Left lobe of liver (tissue), 2 donors: ENCODE measurements at regions not wholly inside any gene's neighbourhood (a gene's known extent, or its start where the extent isn't known, plus 50 kb on each side); places are given as distances from the start of the nearest gene placed in this dataset.

Experiments
- ATAC-seq: fragments of 200-7000 bp; cut with Tn5 transposase; one replicate; pipeline ENCODE4 v1.9.1; 2020; ENCODE audit warnings: mild to moderate bottlenecking, moderate library complexity
- DNase-seq: peaks from one replicate; pipeline ENCODE4 v3.0.0-alpha.2; 2020; ENCODE audit warnings: low spot score
- donor health status: DM: no; HTN: no; CAD: no; lungs with moderate emphysema.
- donor health status: DM: no; HTN: yes; CAD: no.

DNA sequence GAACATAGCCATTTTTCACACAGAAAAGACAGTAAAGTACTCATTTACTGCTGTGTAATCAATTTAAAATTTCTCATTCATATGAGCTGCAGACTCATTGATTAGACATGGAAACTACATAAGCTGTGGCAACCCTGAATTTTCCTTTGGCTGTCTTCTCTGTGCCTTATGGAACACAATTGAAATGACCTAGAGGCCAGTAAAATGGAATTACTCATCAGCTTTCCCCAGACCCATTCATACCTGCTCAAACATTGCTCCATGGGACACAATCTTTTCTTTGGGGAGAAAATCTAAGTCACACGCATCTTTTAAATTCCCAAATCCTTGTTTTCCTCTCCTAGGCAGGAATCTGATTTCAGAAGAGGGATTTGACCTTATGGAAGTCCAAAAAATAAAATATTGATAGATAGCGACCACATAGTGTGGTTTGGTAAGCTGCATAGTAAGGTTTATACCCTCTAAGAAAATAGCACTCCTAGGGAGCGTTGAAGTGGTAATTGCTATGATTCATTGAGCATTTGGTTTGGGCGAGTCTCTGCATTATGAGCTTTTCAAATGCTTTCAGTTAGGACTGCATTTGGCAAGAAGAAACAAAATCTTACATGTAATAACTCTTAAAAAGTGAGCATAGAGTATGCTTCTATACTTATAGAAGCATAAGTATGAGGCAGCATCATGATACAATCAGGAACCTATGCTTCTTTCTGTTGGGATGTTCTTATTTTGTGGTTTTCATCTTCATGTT, 243.4 kb upstream of the GADL1 start:
- no peak for ATAC-seq
- DNase-seq = no peak

DNA sequence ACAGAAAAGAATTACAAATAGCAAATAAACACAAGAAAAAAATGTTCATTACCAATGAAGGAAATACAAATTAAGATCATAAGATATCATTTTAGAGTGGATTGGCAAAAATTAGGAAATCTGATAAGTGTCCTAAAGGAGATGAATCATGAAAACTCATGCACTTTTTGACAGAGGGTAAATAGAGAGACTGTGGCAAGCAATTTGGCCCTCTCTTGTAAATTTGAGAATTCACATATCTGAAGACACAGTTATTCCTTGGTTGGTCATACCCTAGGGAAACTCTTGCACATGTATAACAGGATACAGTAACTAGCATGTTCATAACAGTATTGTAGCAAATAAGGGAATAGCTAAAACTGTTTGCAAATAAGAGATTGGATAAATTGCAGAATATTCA, 246.0 kb upstream of the GADL1 start:
- no peak for ATAC-seq
- DNase-seq = no peak

DNA sequence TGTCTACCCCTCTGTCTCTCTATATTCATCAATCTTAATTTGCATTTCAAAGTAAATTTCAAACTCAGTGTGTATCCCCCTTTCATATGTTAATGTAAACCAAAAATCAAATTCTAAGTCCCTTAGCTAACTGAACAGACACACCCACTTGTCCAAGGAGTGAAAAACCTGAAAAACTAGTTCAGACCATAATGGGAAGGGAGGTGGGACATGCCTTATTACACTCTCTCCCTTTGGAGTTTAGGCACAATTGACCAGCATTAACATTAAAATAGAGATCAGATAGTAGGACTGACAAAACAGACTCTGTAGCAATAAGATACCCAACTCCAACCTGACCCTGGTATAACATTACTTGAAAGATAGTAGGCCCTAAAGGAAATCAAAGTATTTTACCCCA, 247.7 kb upstream of the GADL1 start:
- ATAC-seq (no peak), DNase-seq (no peak)

DNA sequence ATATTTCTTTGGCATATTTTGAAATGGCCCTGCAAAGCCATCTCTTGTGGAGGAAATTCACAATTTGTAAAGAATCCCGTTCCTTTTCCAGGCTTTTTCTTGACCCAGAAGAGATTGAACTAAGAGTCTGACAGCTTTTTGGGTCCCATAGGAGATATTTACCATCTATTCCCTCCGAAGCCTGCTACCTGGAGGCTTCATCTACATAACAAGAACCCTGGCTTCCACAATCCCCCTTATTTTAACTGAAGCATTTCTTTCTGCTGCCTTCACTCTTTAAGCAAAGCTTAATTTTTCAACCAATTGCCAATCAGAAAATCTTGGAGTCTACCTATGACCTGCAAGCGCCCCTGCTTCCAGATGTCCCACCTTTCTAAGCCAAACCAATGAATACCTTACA, 248.1 kb upstream of the GADL1 start:
- no peak for ATAC-seq
- DNase-seq = no peak

DNA sequence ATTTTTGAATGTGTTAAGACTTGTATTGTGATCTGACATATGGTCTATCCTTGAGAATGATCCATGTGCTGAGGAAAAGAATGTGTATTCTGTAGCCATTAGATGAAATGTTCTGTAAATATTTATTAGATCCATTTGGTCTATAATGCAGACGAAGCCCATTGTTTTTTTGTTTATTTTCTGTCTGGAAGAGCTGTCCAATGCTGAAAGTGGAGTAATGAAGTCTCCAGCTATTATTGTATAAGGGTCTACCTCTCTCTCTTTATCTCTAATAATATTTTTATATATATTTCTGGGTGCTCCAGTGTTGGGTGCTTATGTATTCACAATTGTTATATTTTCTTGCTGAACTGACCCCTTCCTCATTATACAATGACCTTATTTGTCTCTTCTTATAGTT, 250.6 kb upstream of the GADL1 start:
- DNase-seq (no peak), ATAC-seq (no peak)

DNA sequence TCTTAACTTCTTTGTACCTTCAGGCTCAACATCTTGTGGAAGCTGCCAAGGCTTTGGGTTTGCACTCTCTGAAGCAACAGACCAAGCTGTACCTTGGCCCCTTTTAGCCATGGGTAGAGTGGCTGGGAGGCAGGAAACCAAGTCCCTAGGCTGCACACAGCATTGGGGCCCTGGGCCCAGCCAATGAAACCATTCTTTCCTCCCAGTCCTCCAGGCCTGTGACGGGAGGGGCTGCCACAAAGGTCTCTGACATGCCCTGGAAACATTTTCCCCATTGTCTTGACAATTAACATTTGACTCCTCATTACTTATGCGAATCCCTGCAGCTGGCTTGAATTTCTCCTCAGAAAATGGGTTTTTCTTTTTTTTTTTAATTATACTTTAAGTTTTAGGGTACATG, 253.1 kb upstream of the GADL1 start:
- DNase-seq (no peak), ATAC-seq (no peak)

DNA sequence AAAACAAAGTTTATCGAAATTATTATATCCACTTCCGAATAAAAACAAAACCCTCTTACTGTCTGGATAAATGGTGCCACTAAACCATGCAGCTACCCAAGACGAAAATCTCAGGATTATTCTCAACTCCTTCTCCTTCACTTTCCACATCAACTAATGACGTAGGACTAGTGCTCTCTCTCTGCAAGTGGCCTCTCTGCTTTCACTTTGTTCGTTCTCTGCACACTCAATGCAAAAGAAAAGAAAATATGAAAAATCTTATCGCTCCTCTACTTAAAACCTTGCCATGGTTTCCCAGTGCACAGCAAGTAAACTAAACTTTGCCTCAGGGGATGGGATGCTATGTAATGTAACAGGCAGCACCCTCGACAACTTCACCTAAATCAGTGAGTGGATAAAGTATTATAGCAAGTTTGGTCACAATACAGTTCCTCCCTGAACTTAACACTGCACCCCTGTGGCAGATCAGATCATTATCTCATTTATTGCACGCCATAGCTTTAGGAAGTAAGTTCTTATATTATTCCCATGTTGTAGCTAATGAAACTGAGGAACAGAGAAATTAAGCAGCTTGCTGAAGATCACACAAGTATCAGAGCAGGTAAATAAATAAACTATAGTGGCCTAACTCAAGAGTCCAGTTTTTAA, 262.7 kb upstream of the GADL1 start:
- ATAC-seq (no peak), DNase-seq (no peak)

DNA sequence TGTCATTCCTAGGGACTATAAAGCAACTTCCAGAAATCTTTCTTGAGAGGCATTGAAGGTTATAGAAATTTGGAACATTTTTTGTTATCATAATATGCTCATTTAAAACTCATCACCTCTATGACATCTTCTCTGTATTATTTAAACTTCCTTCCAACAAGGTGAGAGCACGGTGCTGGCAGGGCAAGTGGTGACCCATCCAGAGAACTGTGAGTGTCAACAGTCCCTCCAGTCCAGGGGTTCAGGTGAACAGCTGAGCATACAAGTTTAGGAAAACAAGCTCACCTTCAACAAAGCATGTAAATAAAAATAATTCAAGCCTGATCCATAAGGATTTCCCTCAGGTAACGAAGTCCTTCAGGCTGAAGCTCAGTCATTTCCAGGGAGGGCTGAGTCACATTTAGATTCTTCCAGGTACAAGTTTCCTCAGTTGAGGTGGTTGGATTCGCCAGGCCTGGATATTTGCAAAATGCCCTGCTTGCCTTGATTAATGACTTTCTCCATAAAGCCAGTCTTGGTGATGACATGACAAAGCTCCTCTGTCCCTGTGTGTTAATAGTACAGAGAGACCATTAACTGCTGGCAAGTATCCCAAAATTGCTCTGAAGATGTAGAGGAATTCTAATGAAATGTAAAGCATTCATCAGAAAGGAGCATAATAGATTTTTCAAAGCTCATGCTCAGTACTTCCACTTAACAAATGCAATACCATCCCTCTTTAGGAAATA, 263.6 kb upstream of the GADL1 start:
- DNase-seq = no peak
- ATAC-seq = peak; percentile 67

DNA sequence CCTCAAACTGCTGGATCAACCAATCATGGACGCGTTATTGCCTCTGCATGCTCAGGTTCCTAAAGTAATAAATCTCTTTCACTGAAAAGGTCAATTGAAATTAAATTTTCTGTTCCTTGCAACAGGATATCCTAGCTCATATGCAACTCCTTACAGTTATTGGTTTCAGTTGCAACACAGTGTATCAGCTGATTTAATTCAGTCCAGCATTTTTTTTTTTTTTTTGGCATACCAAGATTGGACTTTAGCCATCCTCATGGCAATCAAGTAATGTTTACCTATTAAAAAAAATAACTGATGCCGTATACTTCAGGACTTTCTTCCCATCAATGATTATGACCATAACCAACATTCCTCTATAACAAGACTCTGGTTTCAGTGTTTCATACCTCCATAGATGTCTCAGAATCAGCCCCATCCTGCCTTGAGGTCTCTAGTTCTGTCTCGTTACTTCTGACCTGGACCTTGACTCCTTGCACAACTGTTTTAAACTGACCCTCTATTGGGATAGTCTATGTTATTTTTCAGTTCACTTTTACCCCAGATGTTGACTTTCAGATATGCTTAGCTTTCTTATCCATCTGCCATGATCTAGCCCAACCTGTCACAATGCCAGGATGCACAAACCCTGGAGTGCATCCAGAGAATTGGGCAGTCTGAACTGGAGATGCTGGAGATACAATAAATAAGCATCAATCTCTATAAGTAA, 265.0 kb upstream of the GADL1 start:
- peak; percentile 86 for ATAC-seq
- peak; percentile 87 for DNase-seq

DNA sequence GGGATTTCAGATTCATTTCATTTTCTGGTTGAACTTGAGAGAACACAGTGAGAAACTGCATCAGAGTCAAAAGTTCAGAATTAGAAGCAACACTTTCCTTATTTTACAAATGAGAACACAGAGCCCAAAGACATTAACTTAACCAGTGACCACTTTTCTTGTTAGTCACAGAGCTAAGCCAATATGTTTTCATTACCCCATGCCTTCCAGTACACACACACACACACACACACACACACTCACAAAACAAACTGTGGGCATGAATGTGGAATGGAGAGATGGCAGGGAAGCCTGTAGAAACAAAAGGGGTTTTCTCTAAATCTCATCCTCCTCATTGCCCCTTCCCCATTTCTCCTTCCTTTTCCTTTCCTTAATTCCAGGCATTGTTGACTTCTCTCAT, 267.4 kb upstream of the GADL1 start:
- no peak for DNase-seq
- ATAC-seq = no peak

DNA sequence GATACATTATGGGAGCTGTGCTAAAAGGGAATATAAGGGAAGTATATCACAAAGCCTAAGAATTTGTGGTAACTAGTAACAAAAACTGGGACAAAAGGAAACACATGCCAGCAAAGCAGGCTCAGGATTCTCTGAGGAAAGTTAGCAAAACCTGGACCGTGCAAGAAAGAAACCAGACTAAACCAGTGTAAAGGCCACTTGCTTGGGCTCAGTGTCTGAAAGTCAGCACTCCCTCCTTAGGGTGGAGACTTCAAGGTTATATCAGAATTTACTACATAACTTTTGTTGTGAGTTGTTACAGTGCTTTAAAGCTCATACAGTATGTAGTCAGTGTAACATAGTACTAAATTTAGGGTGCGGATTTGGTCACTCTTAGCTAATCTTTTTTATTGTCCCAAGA, 269.9 kb upstream of the GADL1 start:
- ATAC-seq (no peak), DNase-seq (no peak)

DNA sequence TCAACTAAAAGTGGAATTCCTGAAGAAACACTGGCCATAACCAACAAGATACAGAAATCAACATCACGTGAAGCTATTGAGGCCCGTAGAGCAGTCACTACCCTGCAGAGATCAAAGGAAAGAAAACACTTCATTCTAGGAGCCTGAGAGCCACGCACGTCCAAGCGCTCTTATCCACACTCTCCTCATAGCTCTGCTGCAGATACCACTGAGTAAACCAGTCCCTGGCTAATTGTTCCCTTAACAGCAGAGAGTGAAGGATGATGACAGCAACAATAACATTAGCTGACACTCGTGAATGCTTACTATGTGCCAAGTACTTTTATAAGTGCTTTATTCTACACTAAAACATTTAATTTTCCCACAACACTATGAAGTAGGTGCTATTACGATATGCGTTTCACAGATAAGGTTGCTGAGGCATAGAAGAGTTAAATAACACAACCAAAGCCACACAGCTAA, 271.0 kb upstream of the GADL1 start:
- no peak for DNase-seq

DNA sequence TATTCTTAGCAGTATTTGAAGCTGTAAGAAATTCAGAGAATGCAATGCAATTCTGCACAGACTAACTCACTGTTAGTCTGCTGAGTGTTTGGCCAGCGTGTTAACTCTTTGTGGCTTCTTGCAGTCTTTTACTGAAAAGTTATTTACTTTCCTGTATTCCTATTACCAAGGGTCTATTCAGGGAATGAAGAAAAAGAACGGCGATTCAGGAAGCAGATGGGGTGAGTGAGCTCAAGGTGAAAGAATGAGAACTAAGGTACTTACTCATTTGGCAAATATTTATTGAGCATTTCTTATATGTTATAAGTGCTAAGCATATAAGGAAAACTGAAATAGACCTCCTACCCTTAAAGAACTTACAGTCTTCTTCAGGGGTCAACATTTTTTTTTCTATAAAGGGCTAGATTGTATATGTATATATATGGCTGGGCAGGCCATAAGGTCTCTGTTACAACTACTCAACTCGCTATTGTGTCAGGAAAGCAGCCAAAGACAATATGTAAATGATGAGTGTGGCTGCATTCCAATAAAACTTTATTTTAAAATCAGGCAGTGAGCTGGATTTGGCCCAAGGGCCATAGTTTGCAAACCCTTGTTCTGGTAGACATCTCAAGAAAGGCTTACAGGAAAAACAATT, 271.9 kb upstream of the GADL1 start:
- no peak for DNase-seq
- no peak for ATAC-seq

More for the DNA sequence above, 271.0 kb upstream of the GADL1 start:
- ATAC-seq = no peak

DNA sequence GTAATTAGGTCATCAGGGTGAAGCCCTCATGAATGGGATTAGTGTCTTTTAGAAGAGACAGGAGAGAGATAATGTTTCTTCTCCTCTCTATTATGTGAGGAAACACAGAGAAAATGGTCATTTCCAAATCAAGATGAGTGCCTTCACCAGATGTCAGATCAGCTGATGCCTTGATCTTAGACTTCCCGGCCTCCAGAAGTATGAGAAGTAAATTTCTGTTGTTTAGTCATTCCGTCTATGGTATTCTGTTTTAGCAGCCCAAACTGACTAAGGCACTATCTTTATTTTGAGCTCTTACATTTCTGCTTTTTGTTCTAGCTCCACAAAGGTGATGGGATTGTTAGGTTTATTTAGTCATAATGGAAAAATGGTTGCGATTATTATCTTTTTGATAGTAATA, 273.2 kb upstream of the GADL1 start:
- no peak for ATAC-seq
- no peak for DNase-seq

DNA sequence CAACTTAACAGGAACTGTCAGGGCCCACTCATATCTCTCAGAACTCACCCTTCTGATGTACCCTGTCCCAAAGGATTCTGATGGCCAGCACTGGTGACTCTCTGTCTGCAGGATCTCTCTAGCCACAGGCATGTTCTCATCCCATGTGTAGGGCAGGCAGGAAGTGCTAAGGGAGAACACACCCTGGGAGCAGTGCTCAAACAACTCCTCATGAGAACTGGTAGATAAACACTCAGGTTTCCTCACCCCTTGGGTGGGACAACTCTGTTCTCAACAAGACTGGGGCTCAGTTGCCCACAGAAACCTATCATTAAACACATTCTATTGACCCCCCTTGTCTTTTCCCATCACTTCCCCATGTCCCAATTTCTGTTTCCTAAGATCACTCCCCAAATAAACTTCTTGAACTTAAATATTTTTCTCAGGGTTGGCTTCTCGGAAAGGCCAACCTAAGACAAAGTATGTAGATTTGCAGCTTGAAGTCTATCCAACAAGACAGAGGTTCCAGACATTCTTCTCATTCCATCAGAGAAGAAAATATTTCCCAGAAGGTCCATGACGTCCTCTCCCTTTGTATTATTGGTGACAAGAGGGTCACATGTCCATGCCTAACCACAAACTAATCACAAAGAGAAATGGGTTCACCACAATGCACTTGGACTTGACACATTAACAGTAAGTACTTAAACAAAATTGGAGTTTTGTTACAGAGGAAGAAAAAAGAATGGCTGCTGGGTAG, 276.6 kb upstream of the GADL1 start:
- no peak for DNase-seq
- ATAC-seq = no peak

DNA sequence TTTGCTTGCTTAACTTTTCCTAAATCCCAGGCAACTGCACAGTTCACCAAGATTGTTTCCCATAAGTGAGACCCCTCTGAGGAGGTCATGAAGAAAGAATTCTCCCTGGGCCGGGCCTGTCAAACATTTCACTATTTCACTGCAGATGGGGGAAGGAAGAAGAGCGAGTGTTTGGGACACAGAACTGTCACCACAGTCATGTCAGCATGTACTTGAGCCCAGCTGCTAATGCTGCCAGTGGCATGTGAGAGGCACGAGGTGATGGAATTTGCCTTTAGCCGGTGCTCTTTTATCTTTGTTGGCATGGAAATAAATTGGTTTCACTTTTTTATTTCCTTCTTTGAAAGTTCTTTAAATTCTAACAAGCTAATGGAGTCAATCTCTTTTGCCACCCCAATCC, 277.9 kb upstream of the GADL1 start:
- DNase-seq = no peak
- ATAC-seq = peak; percentile 53

DNA sequence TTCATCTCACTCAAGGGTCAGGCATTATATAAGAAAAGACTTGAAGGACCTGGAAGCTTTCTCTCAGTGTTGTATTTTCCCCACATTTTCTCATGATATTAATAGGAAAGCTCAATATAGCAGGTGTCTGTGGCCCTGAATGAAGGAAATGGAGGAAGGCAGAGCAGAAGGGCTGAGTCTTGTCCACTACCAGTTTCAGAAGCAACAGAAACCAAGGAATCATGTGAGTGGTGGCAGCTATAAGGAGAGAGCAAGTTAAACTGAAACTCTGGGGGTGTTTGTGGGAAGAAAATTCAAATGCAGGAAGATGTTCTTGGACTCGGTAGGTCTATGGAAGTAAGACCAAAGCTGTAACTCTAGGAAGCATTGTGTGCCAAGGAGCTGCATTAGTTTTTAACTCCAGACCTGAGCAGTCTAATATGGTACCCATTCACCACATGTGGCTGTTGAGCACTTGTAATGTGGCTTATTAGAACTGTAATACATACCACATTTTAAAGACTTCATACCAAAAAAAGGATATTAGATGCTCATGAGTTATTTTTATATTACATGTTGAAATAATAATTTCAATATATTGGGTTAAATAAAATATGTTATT, 278.8 kb upstream of the GADL1 start:
- no peak for ATAC-seq
- no peak for DNase-seq

DNA sequence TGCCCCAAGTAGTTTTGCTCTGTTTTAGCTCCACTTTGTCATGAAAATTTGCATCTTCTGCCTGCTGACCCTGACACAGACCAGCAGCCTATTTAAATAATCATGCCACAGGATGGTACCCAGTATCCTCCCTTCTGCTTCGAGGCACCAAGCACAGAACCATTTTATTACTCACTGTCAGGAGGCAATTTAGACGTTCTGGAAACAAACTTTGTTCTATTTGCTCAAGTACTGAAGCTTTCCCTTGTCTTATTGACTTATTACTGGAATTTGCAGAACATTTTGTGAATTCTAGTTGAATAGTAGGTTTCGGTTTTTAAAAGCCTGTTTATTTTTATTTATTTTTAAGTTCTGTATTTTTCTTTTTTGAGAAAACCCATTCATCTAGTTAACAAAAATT, 279.6 kb upstream of the GADL1 start:
- DNase-seq (no peak), ATAC-seq (peak; percentile 82)

DNA sequence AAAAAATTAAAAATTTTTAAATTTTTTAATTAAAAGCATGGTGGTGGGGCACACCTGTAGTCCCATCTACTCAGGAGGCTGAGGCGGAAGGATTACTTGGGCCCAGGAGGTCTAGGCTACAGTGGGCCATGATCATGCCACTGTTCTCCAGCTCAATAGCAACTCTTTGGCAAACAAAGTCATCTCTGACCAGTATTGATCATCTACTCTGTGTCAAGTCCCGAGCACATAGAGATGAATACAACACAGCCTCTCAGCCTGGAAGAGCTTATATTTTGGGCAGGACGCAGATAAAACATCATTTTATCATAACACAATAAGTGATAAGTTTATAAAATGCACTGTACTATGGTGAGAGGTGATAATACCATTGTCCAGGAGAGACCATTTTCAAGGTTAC, 281.6 kb upstream of the GADL1 start:
- ATAC-seq (peak; percentile 64), DNase-seq (no peak)

DNA sequence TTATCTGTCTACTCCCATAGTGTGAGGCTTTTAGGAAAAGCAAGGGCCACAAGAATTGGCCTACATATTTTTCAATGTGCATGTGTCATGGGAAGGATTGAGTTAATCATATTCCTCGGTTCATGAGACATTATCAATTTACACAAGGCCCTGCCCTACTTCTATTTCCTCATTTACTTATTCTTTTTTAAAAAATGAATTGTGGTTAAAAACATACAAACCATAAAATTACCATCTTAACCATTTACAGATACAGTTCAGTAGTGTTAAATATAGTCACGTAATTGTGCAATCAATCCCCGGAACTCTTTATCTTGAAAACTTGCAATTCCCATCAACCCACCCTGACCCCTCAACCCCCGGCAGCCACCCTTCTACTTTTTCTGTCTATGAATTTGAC, 284.0 kb upstream of the GADL1 start:
- no peak for ATAC-seq
- DNase-seq = no peak
